ENCODE measurements at regions not wholly inside any gene's neighbourhood (a gene's known extent, or its start where the extent isn't known, plus 50 kb on each side); places are given as distances from the start of the nearest gene placed in this dataset.

DNA sequence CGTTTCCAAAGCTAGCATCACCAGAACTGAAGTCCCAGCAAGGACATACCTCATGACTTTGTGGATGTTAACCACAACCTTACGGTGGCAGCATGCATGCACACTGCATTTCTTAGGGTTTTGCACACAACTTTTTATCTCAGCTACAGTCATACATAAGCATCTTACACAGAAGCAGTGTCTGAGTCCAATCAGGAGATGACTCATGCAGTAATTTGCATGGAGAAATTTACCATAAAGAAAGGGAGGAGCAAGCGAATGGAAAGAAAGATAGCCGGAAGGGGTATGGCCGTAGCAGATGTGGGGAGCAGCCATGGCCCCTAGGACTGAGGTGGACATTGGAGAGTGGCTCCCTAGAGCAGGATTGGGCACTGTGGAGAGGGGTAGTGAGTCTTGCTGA lies 522.5 kb downstream of the GALR1 start:
- Histone ChIP-seq H3K4me1 (ENCODE audit: control insufficient read depth, extremely low read depth, insufficient read depth, low read length) (no peaks in the 10 kb centered on the region), H4K20me1 (ENCODE audit: control insufficient read depth, extremely low read depth, insufficient read depth, low read length) (no peaks in the 10 kb centered on the region), H3K27ac (ENCODE audit: insufficient read depth, low read length) (no peak overlapping the region), H3K79me2 (ENCODE audit: control insufficient read depth, insufficient read depth, low read length) (no peaks in the 10 kb centered on the region), H3K36me3 (ENCODE audit: control insufficient read depth, insufficient read depth, low read length) (no peaks in the 10 kb centered on the region), H3K4me3 (replicated peaks in 1 of 4; ENCODE audit: control extremely low read depth in 1 of 4, insufficient read depth in 1 of 4, low read depth in 3 of 4, low read length in 4 of 4) (no peak overlapping the region), H2AFZ (ENCODE audit: low read length) (no peak overlapping the region), H3K27me3 (ENCODE audit: control insufficient read depth, insufficient read depth, low read length) (no peaks in the 10 kb centered on the region), H3K4me2 (ENCODE audit: extremely low read depth, insufficient read depth, low read length) (no peak overlapping the region), H3K9ac (ENCODE audit: insufficient read depth, low read length) (no peak overlapping the region), H3K9me3 (ENCODE audit: control insufficient read depth, insufficient read depth, low read depth, low read length) (no peaks in the 10 kb centered on the region)
- TF ChIP-seq EZH2 (IDR thresholded peaks at IDR 0.05; ENCODE audit: low read length, missing control alignments), result no peak
- TF ChIP-seq, protein P1, sequence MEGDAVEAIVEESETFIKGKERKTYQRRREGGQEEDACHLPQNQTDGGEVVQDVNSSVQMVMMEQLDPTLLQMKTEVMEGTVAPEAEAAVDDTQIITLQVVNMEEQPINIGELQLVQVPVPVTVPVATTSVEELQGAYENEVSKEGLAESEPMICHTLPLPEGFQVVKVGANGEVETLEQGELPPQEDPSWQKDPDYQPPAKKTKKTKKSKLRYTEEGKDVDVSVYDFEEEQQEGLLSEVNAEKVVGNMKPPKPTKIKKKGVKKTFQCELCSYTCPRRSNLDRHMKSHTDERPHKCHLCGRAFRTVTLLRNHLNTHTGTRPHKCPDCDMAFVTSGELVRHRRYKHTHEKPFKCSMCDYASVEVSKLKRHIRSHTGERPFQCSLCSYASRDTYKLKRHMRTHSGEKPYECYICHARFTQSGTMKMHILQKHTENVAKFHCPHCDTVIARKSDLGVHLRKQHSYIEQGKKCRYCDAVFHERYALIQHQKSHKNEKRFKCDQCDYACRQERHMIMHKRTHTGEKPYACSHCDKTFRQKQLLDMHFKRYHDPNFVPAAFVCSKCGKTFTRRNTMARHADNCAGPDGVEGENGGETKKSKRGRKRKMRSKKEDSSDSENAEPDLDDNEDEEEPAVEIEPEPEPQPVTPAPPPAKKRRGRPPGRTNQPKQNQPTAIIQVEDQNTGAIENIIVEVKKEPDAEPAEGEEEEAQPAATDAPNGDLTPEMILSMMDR (conservative IDR thresholded peaks at IDR 0.05 in 1 of 2, IDR thresholded peaks at IDR 0.05 in 1 of 2; ENCODE audit: low read depth in 1 of 2, low read length in 2 of 2), result no peak
- DNase-seq (ENCODE audit: low read depth in 2 of 2), result no peak

DNA sequence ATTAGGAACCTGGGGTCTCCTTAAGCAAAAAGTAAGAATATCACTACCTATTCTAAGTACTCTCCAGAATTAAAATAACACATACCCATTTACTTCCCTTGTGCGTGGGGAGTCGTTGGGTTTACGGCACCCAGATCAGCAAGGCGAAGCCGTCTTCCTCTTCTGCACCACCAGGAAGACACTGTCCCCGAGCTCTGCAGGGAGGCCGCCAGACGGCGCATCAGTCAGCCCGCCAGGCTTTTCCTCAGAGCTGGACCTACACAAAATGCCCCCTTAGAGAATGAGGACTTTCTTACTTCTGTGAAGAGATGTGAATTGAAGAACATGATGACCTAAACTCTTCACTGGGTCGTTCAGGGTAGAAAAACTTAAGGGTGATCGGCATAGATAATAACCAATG lies 526.5 kb downstream of the GALR1 start:
- Histone ChIP-seq H3K79me2 (ENCODE audit: control insufficient read depth, insufficient read depth, low read length) (no peaks in the 10 kb centered on the region), H3K36me3 (ENCODE audit: control insufficient read depth, insufficient read depth, low read length) (no peaks in the 10 kb centered on the region), H2AFZ (ENCODE audit: low read length) (no peak overlapping the region), H3K4me2 (ENCODE audit: extremely low read depth, insufficient read depth, low read length) (no peak overlapping the region), H3K9me3 (ENCODE audit: control insufficient read depth, insufficient read depth, low read depth, low read length) (no peaks in the 10 kb centered on the region), H3K27ac (ENCODE audit: insufficient read depth, low read length) (no peak overlapping the region), H4K20me1 (ENCODE audit: control insufficient read depth, extremely low read depth, insufficient read depth, low read length) (no peaks in the 10 kb centered on the region), H3K27me3 (ENCODE audit: control insufficient read depth, insufficient read depth, low read length) (no peaks in the 10 kb centered on the region), H3K4me3 (replicated peaks in 1 of 4; ENCODE audit: control extremely low read depth in 1 of 4, insufficient read depth in 1 of 4, low read depth in 3 of 4, low read length in 4 of 4) (no peak overlapping the region), H3K9ac (ENCODE audit: insufficient read depth, low read length) (no peak overlapping the region), H3K4me1 (ENCODE audit: control insufficient read depth, extremely low read depth, insufficient read depth, low read length) (no peaks in the 10 kb centered on the region)
- no peak for TF ChIP-seq EZH2 (IDR thresholded peaks at IDR 0.05; ENCODE audit: low read length, missing control alignments)
- TF ChIP-seq, protein P1 (conservative IDR thresholded peaks at IDR 0.05 in 1 of 2, IDR thresholded peaks at IDR 0.05 in 1 of 2; ENCODE audit: low read depth in 1 of 2, low read length in 2 of 2), result no peak
- no peak for DNase-seq (ENCODE audit: low read depth in 2 of 2)

DNA sequence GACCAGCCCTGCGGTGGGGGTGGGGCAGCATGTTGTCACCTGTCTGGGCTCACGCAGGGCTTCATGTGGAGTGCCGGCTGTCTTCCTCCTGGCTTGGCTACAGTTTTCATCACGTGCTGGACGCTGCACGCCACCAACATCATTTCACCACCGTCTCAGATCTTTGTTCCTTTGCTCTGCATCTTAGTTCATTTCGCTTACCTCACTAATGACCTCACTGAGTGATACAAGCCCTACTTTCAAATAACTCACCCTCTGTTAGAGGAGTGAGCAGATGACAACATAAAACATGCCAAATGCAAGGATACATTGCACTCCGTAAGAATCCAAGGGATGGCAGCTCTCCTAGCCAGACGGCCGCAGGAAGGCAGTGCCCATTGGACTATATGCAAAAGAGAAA lies 527.5 kb downstream of the GALR1 start:
- no peak overlapping the region for H3K4me2 ChIP-seq (ENCODE audit: extremely low read depth, insufficient read depth, low read length)
- H3K27ac ChIP-seq (ENCODE audit: insufficient read depth, low read length), result no peak overlapping the region
- no peaks in the 10 kb centered on the region for H3K79me2 ChIP-seq (ENCODE audit: control insufficient read depth, insufficient read depth, low read length)
- H4K20me1 ChIP-seq (ENCODE audit: control insufficient read depth, extremely low read depth, insufficient read depth, low read length), result no peaks in the 10 kb centered on the region
- no peaks in the 10 kb centered on the region for H3K27me3 ChIP-seq (ENCODE audit: control insufficient read depth, insufficient read depth, low read length)
- TF ChIP-seq EZH2 (IDR thresholded peaks at IDR 0.05; ENCODE audit: low read length, missing control alignments), result no peak
- TF ChIP-seq, protein P1 (conservative IDR thresholded peaks at IDR 0.05 in 1 of 2, IDR thresholded peaks at IDR 0.05 in 1 of 2; ENCODE audit: low read depth in 1 of 2, low read length in 2 of 2), result no peak
- H3K4me3 ChIP-seq (replicated peaks in 1 of 4; ENCODE audit: control extremely low read depth in 1 of 4, insufficient read depth in 1 of 4, low read depth in 3 of 4, low read length in 4 of 4), result no peak overlapping the region
- H3K9ac ChIP-seq (ENCODE audit: insufficient read depth, low read length), result no peak overlapping the region
- H3K4me1 ChIP-seq (ENCODE audit: control insufficient read depth, extremely low read depth, insufficient read depth, low read length), result no peaks in the 10 kb centered on the region
- no peaks in the 10 kb centered on the region for H3K36me3 ChIP-seq (ENCODE audit: control insufficient read depth, insufficient read depth, low read length)
- no peak overlapping the region for H2AFZ ChIP-seq (ENCODE audit: low read length)
- DNase-seq (ENCODE audit: low read depth in 2 of 2), result no peak
- H3K9me3 ChIP-seq (ENCODE audit: control insufficient read depth, insufficient read depth, low read depth, low read length), result no peaks in the 10 kb centered on the region

Data from fibroblast of lung (primary cell).